ENCODE measurements at regions not wholly inside any gene's neighbourhood (a gene's known extent, or its start where the extent isn't known, plus 50 kb on each side); places are given as distances from the start of the nearest gene placed in this dataset.

DNA sequence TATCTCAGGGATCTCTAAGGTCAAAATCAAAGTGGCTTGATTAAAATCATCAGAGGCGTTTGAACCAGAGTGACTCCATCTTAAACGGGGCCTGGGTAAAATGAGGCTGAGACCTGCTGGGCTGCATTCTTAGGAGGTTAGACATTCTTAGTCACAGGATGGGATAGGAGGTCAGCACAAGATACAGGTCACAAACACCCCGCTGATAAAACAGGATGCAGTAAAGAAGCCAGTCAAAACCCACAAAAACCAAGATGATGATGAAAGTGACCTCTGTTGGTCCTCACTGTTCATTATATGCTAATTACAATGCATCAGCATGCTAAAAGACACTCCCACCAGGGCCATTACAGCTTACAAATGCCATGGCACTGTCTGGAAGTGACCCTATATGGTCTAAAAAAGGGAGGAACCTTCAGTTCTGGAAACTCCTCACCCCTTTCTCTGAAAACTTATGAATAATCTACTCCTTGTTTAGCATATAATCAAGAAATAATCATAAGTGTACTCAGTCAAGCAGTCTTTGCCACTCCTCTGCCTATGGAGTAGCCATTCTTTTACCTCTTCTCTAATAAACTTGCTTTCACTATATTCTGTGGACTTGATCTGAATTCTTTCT is 143.3 kb upstream of the SLCO3A1 start:
- no peaks in the 10 kb centered on the region for H4K20me1 ChIP-seq (ENCODE audit: low read depth, low read length)
- no peaks in the 10 kb centered on the region for H3K36me3 ChIP-seq (ENCODE audit: low read length)
- TF ChIP-seq EZH2phosphoT487 (conservative IDR thresholded peaks at IDR 0.05; ENCODE audit: low read length), result no peak
- TF ChIP-seq, protein P1, sequence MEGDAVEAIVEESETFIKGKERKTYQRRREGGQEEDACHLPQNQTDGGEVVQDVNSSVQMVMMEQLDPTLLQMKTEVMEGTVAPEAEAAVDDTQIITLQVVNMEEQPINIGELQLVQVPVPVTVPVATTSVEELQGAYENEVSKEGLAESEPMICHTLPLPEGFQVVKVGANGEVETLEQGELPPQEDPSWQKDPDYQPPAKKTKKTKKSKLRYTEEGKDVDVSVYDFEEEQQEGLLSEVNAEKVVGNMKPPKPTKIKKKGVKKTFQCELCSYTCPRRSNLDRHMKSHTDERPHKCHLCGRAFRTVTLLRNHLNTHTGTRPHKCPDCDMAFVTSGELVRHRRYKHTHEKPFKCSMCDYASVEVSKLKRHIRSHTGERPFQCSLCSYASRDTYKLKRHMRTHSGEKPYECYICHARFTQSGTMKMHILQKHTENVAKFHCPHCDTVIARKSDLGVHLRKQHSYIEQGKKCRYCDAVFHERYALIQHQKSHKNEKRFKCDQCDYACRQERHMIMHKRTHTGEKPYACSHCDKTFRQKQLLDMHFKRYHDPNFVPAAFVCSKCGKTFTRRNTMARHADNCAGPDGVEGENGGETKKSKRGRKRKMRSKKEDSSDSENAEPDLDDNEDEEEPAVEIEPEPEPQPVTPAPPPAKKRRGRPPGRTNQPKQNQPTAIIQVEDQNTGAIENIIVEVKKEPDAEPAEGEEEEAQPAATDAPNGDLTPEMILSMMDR (IDR thresholded peaks at IDR 0.05; ENCODE audit: insufficient read depth, low read length, poor library complexity, severe bottlenecking), result no peak
- H3K4me2 ChIP-seq (ENCODE audit: low read depth, low read length, poor library complexity, severe bottlenecking), result no peak overlapping the region
- H3K27ac ChIP-seq (ENCODE audit: low read depth, low read length), result no peak overlapping the region
- no peak overlapping the region for H3K9ac ChIP-seq (ENCODE audit: low read length)
- H3K9me2 ChIP-seq (replicated peaks; ENCODE audit: insufficient read depth, low read length), result no peaks in the 10 kb centered on the region
- H3K4me3 ChIP-seq (ENCODE audit: insufficient read depth, low read length, poor library complexity, severe bottlenecking), result no peak overlapping the region
- H3K27me3 ChIP-seq (ENCODE audit: low read length), result no peaks in the 10 kb centered on the region
- H3K79me2 ChIP-seq (ENCODE audit: insufficient read depth, low read length), result no peaks in the 10 kb centered on the region
- no peak overlapping the region for H2AFZ ChIP-seq (ENCODE audit: low read depth, low read length, severe bottlenecking)
- H3F3A ChIP-seq (ENCODE audit: insufficient read depth), result no peaks in the 10 kb centered on the region
- H3K9me3 ChIP-seq (ENCODE audit: insufficient read depth, low read length), result no peaks in the 10 kb centered on the region

DNA sequence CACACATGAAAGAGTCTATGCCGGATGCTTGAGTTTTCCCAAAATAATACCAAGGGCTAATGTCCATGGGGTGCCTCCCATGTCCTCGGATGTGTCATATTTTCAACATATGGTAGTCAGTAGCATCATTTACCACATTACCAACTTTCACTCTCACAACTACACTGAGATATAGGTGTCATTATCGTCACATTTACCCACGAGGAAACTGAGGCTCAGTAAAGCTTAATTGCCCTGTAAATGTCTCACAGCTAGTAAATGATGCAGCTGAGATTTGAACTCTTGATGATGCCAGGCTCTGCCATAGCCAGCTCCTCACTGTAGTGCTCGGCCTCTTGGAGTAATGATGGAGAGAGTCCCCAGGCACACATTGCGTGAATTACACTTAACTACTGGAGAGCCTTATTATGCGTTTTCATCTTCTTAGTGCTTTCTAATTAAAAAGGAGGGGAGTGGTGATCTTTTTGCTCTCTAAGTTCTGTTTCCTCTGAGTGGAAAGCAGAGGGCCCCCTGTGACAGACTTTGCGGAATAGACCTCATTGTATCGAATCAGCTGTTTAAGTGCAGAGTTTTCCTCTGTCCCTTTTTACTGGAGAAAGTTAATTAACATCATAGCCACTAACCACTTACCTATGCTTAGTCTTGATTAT is 142.0 kb upstream of the SLCO3A1 start:
- H4K20me1 ChIP-seq (ENCODE audit: low read depth, low read length), result no peaks in the 10 kb centered on the region
- H3K9me2 ChIP-seq (replicated peaks; ENCODE audit: insufficient read depth, low read length), result no peaks in the 10 kb centered on the region
- H3K4me2 ChIP-seq (ENCODE audit: low read depth, low read length, poor library complexity, severe bottlenecking), result no peak overlapping the region
- no peaks in the 10 kb centered on the region for H3K27me3 ChIP-seq (ENCODE audit: low read length)
- H3K36me3 ChIP-seq (ENCODE audit: low read length), result no peaks in the 10 kb centered on the region
- no peak overlapping the region for H2AFZ ChIP-seq (ENCODE audit: low read depth, low read length, severe bottlenecking)
- no peaks in the 10 kb centered on the region for H3K79me2 ChIP-seq (ENCODE audit: insufficient read depth, low read length)
- H3K9ac ChIP-seq (ENCODE audit: low read length), result no peak overlapping the region
- H3K4me3 ChIP-seq (ENCODE audit: insufficient read depth, low read length, poor library complexity, severe bottlenecking), result no peak overlapping the region
- no peak overlapping the region for H3K27ac ChIP-seq (ENCODE audit: low read depth, low read length)
- no peaks in the 10 kb centered on the region for H3F3A ChIP-seq (ENCODE audit: insufficient read depth)
- TF ChIP-seq EZH2phosphoT487 (conservative IDR thresholded peaks at IDR 0.05; ENCODE audit: low read length), result no peak
- TF ChIP-seq, protein P1 (IDR thresholded peaks at IDR 0.05; ENCODE audit: insufficient read depth, low read length, poor library complexity, severe bottlenecking), result no peak
- H3K9me3 ChIP-seq (ENCODE audit: insufficient read depth, low read length), result no peaks in the 10 kb centered on the region

DNA sequence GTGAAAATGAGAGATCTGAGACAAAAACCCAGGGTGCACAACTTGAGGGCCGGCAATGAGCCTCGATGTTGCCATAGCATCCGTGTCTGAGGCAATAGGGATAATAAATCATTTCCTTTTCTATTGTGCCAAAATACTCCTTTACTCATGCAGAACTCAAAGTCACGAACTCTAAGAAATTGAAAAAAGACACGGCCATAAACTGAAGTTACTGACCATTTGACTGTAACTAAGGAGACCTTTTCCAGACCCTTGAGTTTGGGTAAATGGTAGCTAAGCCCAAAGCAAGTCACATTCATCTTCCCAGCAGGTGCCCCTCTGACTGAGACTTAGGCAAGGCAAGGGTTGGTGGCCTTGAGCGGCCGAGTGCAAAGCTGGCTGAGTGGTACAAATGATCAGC is 141.2 kb upstream of the SLCO3A1 start:
- TF ChIP-seq, protein P1 (IDR thresholded peaks at IDR 0.05; ENCODE audit: insufficient read depth, low read length, poor library complexity, severe bottlenecking), result no peak
- TF ChIP-seq EZH2phosphoT487 (conservative IDR thresholded peaks at IDR 0.05; ENCODE audit: low read length), result no peak
- H3K27ac ChIP-seq (ENCODE audit: low read depth, low read length), result no peak overlapping the region
- no peak overlapping the region for H3K4me2 ChIP-seq (ENCODE audit: low read depth, low read length, poor library complexity, severe bottlenecking)
- H3K36me3 ChIP-seq (ENCODE audit: low read length), result no peaks in the 10 kb centered on the region
- no peak overlapping the region for H2AFZ ChIP-seq (ENCODE audit: low read depth, low read length, severe bottlenecking)
- no peaks in the 10 kb centered on the region for H3K79me2 ChIP-seq (ENCODE audit: insufficient read depth, low read length)
- no peak overlapping the region for H3K4me3 ChIP-seq (ENCODE audit: insufficient read depth, low read length, poor library complexity, severe bottlenecking)
- no peaks in the 10 kb centered on the region for H3F3A ChIP-seq (ENCODE audit: insufficient read depth)
- H3K27me3 ChIP-seq (ENCODE audit: low read length), result no peaks in the 10 kb centered on the region
- H3K9me2 ChIP-seq (replicated peaks; ENCODE audit: insufficient read depth, low read length), result no peaks in the 10 kb centered on the region
- no peaks in the 10 kb centered on the region for H4K20me1 ChIP-seq (ENCODE audit: low read depth, low read length)
- H3K9me3 ChIP-seq (ENCODE audit: insufficient read depth, low read length), result no peaks in the 10 kb centered on the region
- no peak overlapping the region for H3K9ac ChIP-seq (ENCODE audit: low read length)

Data from SU-DHL-6 (cell line).